ENCODE measurements at regions not wholly inside any gene's neighbourhood (a gene's known extent, or its start where the extent isn't known, plus 50 kb on each side); places are given as distances from the start of the nearest gene placed in this dataset.

GRCh38 chr1:58943776-58944175 lies 159.9 kb upstream of the JUN start:
- TF ChIP-seq MAX (IDR thresholded peaks at IDR 0.05) = no peak
- TF ChIP-seq EP300 (IDR thresholded peaks at IDR 0.05; ENCODE audit: borderline replicate concordance) = no peak
- TF ChIP-seq TAF1 (IDR thresholded peaks at IDR 0.05; ENCODE audit: low read depth) = no peak
- TF ChIP-seq CREB1 (IDR thresholded peaks at IDR 0.05; ENCODE audit: low read depth) = no peak
- no peak for TF ChIP-seq TCF12 (IDR thresholded peaks at IDR 0.05; ENCODE audit: low read depth)

All from Ishikawa (cell line).